ENCODE measurements at regions not wholly inside any gene's neighbourhood (a gene's known extent, or its start where the extent isn't known, plus 50 kb on each side); places are given as distances from the start of the nearest gene placed in this dataset.

DNA sequence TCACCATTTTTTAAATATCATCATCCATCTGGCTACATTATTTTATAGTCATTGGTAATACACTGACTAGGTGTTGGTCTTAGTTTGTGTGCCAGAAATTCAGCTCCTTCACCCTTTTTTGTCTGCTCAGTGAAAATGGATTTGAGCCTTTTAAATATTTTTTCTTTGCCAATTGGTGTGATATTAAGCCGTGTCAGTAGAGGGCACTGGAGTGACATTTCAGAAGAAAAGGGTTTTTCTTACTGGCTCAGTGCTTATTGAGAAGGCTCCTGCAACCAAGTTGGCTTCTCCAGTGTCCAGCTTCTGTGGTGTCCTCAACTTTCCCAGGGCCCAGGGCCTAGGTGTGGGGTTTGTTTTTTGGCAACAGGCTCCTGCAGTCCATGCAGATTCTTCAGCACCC, 546.6 kb downstream of the DACH1 start:
- TF ChIP-seq, protein P1, sequence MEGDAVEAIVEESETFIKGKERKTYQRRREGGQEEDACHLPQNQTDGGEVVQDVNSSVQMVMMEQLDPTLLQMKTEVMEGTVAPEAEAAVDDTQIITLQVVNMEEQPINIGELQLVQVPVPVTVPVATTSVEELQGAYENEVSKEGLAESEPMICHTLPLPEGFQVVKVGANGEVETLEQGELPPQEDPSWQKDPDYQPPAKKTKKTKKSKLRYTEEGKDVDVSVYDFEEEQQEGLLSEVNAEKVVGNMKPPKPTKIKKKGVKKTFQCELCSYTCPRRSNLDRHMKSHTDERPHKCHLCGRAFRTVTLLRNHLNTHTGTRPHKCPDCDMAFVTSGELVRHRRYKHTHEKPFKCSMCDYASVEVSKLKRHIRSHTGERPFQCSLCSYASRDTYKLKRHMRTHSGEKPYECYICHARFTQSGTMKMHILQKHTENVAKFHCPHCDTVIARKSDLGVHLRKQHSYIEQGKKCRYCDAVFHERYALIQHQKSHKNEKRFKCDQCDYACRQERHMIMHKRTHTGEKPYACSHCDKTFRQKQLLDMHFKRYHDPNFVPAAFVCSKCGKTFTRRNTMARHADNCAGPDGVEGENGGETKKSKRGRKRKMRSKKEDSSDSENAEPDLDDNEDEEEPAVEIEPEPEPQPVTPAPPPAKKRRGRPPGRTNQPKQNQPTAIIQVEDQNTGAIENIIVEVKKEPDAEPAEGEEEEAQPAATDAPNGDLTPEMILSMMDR (optimal IDR thresholded peaks at IDR 0.05 in 1 of 3, IDR thresholded peaks at IDR 0.05 in 1 of 3, conservative IDR thresholded peaks at IDR 0.05 in 1 of 3; ENCODE audit: extremely low read depth in 1 of 3, insufficient read depth in 2 of 3, low read length in 3 of 3): peak; percentile 21 to 43 (median 38)
- TF ChIP-seq EZH2 (IDR thresholded peaks at IDR 0.05; ENCODE audit: low read length): no peak
